PC-9 (cell line): ENCODE measurements at regions not wholly inside any gene's neighbourhood (a gene's known extent, or its start where the extent isn't known, plus 50 kb on each side); places are given as distances from the start of the nearest gene placed in this dataset.

Experiments
- CTCF ChIP-seq: fragments of 200-600 bp; sonication (generic); conservative IDR thresholded peaks from 2 replicates; pipeline ENCODE4 v1.6.1; 2017; ENCODE audit warnings: mixed run types, antibody characterized with exemption, mild to moderate bottlenecking, moderate library complexity
- EZH2 ChIP-seq: fragments of 200-600 bp; sonication (generic); IDR thresholded peaks from 2 replicates; pipeline ENCODE4 v1.8.0; 2017; ENCODE audit warnings: antibody characterized with exemption, low read depth

GRCh38 chr1:243903041-243903440, 53.0 kb upstream of the AKT3 start:
- TF ChIP-seq CTCF (no peak), EZH2 (no peak)
